Breast epithelium (tissue), 3 donors: ENCODE measurements at regions not wholly inside any gene's neighbourhood (a gene's known extent, or its start where the extent isn't known, plus 50 kb on each side); places are given as distances from the start of the nearest gene placed in this dataset.

Source experiments
- POLR2A ChIP-seq: fragments of 450-650 bp; IDR thresholded peaks from one replicate; pipeline ENCODE4 v1.6.1; 2016; ENCODE audit warnings: antibody characterized with exemption, mild to moderate bottlenecking, moderate library complexity
- TF ChIP-seq, protein P1 (sequence below), 3 donors: fragments of 450-650 bp; IDR thresholded peaks; one replicate each; pipeline ENCODE4 v1.5.1; 2016 to 2017; ENCODE audit warnings: antibody characterized with exemption in 3 of 3, mild to moderate bottlenecking in 3 of 3, moderate library complexity in 3 of 3

DNA sequence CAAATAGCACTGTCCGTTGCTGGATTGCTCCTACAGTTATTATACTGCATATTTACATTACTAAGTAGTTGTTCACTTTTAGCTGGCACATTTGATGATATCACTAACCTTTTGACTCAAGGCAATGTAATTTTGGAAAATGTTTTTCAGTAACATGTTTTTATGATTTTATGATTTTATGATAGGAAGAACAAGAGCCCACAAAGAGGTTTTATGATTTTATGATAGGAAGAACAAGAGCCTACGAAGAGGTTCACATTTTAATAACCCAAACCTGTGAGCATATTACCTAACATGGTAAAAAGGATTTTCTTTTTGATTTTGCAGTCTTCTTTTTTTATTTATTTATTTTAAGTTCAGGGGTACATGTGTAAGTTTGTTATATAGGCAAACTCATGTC lies 172.3 kb upstream of the TPM1 start:
- TF ChIP-seq, protein P1, sequence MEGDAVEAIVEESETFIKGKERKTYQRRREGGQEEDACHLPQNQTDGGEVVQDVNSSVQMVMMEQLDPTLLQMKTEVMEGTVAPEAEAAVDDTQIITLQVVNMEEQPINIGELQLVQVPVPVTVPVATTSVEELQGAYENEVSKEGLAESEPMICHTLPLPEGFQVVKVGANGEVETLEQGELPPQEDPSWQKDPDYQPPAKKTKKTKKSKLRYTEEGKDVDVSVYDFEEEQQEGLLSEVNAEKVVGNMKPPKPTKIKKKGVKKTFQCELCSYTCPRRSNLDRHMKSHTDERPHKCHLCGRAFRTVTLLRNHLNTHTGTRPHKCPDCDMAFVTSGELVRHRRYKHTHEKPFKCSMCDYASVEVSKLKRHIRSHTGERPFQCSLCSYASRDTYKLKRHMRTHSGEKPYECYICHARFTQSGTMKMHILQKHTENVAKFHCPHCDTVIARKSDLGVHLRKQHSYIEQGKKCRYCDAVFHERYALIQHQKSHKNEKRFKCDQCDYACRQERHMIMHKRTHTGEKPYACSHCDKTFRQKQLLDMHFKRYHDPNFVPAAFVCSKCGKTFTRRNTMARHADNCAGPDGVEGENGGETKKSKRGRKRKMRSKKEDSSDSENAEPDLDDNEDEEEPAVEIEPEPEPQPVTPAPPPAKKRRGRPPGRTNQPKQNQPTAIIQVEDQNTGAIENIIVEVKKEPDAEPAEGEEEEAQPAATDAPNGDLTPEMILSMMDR (IDR thresholded peaks at IDR 0.05), result no peak
- TF ChIP-seq POLR2A, result no peak
